HG02642 (cell line): ENCODE measurements at regions not wholly inside any gene's neighbourhood (a gene's known extent, or its start where the extent isn't known, plus 50 kb on each side); places are given as distances from the start of the nearest gene placed in this dataset.
"Not testable (repeated sequence)": the region's sequence is repeated elsewhere in the genome, so short reads cannot be mapped to it uniquely, and the experiment has no call there.

Experiments
- ATAC-seq: cut with Tn5 transposase; IDR thresholded peaks from one replicate; pipeline ENCODE4 v1.9.1; 2021; ENCODE audit warnings: mild to moderate bottlenecking; ENCODE audit not compliant: unreplicated experiment, poor library complexity

DNA sequence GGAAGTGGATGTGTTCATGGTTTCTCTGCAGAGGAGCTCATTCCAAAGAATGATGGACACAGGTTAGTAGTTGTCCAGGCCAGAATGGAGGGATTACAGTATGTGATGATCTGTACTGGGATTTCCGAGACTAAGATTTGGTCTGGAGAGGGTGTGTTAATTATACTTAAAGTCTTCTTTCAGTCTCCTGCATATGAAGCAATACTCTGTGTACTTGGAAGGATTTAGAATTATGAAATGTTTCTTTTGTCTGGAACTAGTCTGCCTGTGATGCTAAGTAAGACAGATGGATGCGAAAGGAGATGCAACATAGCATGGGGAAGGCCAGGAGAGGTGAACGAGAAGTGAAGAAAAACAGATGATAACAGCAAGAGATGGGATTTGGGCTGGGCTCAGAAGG lies 305.1 kb upstream of the LYZL1 start:
- ATAC-seq: no peak

DNA sequence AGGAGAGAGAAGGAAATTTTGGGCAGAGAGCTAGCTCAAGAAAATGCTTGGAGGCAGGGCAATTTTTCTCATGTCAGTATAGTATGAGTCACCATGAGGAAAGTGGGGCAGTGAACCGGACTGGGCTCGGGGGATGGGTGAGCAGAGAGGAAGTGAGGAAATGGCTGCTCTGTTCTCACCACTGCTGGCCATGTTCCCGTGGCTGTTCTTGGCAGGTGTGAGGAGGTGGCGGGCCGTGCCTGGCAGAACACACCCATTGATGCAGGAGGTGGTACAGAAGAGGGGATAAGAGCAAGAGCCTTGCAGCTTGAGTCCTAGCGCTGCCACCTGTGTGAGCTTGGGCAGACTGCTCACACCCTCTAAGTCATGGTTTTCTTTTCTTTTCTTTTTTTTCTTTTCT lies 304.4 kb upstream of the LYZL1 start:
- peak; percentile 66 for ATAC-seq

DNA sequence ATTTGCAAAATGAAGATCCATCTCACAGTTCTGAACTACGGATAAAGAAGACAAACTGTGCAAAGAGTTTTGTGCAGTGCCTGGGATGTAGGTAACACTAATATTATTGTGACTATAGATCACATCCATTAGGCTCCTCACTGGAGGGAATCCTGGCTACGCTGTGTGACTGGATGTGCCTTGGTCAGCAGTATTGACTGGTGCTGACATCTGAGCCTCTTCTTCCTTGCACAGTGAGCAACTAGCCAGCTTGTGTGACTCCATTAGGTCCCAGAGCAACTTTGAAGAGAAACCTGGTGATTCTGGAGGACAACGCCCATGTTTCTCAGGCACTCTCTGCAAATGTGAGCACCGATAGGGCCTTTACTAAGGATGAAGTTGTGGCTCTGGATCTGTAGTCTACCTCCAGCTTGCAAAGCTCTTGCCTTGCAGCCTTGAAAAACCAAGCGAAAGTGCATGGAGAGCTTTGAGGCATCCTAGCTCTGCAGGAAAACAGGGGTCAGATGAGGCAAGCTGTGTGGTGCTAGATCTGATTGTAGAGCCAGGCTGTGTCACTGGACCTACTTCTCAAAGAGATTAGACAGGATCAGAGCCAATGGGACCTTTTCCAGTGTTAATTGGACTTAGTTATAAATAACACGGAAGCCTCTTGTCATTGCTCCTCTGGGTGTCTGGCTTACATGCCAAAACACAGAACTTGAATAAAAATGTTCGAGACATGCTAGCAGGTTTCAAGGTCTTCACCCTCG lies 303.6 kb upstream of the LYZL1 start:
- ATAC-seq: no peak

DNA sequence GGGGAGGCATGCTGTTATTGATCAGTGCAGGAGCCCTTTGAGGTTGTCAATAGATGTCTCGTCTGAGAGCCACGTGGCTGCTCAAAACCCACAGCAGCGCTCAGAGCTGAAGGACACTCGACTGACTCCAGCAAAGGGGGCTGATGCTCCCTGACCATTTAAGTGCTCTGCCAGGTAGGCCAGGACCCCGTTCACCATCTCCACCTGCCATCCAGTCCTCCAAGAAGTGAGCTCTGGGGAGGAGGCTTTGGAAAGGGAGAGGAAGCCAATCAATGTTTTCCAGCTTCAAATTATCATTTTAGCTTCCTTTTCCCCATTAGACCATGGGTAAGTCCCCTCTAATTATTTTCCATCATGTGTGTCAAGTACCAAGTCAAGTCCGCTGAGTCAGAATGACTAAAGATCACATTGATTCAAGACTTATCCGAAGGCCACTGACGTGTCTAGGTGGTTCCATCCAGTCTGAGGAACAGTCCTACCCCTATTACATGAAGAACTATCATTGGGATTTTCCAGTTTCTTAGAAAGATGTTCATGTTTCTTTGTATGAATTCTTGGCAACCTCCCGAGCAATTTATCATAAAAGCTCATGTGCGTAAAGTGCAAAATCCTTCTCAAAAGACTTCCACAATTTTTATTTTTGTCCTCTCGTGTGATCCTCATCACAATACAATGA lies 302.6 kb upstream of the LYZL1 start:
- ATAC-seq: no peak

DNA sequence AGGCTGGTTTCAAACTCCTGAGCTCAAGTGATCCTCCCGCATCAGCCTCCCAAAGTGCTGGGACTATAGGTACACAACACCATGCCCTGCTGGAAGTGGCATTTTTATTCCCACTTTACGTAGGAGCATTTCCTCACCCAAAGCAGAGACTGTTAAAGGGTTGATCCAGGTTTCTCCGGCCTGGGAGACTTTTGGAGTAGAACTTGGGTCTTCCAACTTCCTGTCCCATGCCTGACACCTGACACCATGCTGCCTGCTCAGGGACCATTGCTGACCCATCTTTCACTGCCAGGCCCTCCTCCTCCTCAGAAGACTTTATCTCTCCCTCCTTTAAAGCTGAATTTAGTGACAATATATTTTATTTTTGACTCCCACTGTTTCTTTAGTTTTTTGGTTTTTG lies 302.0 kb upstream of the LYZL1 start:
- no peak for ATAC-seq

DNA sequence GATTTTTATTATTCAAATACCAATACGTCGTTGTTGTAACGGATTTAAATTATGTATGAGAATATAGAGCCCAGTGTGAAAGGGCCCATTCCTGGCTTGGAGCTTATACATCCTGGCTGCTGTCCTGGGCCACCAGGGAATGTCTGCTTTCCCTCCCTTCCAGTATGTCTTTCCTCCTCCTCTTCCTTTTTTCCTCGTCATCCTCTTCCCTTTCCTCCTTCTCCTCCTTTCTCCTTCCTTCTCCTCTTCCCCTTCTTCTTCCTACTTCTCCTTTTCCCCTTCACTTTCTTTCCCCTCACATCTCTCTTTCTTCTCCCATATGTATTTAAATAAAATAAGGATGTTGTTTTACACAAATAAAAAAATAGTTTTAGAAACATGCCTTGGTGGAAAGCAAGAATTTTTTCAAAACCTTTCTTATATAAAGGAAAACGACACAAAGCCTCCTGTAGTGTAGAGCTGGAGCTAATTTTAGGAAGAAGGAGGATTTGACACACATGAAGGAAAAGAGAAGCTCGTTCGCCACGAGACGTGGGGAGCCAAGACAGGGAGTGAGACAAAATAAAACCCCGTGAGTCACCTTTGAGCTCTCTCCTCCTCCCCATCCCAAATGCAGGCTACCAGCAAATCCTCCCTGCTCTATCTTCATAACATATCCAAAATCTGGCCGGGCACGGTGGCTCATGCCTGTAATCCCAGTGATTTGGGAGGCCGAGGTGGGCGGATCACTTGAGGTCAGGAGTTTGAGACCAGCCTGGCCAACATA lies 301.1 kb upstream of the LYZL1 start:
- no peak for ATAC-seq

DNA sequence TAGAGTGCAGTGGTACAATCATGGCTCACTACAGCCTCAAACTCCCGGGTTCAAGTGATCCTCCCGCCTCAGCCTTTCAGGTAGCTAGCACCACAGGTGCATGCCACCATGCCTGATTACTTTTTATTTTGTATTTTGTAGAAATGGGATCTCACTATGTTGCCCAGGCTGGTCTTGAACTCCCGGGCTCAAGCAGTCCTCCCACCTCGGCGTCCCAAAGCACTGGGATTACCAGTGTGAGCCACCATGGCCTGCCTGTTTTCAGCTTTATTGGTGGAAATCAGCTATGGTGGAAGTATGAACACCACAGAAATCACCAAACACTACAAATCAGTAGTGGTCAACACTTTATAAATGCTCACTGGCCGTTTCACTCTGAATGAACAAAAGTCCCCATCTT lies 299.9 kb upstream of the LYZL1 start:
- ATAC-seq: no peak

DNA sequence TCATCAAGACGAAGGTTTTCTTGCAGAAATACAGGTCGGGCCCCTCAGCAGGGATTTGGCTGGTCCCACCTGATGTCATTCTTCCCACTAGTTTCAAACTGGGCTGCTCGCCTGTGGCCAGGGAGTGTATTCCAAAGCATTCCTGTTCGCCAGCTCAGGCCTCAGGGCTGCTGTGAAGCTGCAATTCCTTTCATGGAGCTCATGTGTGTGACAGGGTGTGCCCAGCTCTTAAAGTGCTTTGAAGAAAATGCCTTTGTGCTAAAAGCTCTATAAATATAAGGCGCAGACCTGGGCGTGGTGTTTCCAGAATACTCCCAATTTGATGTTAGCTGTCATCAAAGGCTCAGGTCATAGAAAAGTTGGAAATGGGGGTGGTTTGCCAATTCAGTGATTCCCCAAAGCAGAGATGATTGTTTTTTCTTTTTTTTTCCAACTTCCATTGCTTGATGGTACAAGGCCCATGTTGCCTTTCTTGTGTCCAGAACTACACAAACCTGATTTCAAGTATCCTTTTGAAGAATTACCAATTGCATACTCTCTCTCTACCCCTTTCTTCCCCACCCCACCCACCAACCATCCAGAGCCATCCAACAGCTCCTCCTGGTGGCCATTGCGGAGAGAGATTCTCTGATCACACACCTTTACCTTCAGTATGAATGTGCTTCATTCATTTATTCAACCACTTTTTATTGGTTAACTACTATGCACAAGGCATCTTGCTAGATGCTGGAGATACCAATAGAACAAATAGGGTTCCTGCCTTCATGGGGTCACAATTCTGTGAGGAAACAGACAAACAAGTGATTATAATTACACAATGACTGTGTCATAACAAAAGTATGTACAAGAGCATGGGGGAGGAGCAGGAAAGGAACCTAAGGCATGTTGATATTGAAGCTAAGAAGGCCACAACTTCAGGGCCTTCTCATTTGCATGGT lies 297.3 kb upstream of the LYZL1 start:
- peak; percentile 54 for ATAC-seq

DNA sequence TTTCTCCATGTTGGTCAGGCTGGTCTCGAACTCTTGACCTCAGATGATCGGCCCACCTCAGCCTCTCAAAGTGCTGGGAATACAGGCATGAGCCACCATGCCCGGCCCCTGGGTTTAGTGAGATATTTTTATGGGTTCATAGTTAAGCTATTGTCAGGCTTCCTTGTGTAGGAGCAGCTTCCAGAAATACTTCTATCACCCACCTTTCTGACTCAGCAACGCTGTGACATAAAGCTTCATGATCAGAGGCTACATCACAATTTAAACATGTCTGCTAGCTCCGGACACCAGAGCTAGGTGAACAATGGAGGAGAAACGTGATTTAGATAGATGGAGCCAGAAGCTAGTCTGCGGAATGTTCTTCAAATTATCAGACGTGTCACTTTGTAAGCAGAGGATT lies 295.8 kb upstream of the LYZL1 start:
- ATAC-seq: no peak

DNA sequence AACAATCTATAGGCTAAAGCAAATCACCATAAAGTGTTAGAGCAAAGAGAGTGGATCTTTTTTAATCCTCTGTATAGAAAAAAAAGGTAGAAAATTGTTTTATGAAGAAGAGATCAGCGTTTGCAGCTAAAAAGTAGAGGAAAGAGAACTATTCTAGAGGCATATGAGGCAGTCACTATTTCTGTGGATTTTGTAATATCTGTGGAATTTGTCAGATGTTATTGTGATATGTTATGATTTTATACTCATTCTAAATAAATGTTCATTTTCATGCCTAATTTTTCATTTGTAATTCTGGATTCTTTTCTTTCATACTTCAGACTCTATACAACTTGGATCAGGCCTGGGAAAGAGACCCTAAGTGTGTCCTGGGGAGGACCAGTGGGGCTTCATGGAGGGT lies 295.0 kb upstream of the LYZL1 start:
- ATAC-seq: no peak

DNA sequence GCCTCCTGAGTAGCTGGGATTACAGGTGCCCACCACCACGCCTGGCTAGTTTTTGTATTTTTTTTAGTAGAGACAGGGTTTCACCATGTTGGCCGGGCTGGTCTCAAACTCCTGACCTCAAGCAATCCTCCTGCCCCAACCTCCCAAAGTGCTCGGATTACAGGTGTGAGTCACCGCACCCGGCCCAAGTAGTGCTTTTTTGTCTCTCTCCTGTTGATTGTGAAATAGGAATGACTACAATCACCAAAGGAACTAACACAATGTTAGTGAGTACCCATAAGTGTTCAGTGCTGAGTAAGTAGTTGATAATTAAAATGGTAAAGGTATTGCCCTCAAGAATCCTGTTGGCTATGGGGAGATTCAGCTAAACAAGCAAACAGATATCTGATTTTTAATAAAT lies 294.1 kb upstream of the LYZL1 start:
- ATAC-seq: not testable (repeated sequence)

DNA sequence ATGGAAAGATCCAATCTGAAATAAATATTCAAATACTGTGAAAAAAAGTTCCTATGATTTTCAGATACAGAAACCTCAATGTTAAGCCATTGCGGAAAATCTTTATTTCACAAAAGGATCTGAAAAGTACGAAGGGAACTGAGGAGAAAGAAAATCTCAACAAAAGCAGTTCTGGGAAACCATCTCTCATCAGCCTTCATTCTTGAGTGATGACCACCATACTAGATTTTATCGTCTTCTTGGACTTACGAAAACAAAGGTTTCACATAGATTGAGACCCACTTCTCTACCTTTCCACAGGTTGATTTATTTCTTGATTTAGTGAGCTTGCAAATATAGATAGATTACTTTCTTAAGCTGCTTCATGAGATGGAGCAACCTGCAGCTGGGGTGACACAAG lies 293.4 kb upstream of the LYZL1 start:
- ATAC-seq: no peak

DNA sequence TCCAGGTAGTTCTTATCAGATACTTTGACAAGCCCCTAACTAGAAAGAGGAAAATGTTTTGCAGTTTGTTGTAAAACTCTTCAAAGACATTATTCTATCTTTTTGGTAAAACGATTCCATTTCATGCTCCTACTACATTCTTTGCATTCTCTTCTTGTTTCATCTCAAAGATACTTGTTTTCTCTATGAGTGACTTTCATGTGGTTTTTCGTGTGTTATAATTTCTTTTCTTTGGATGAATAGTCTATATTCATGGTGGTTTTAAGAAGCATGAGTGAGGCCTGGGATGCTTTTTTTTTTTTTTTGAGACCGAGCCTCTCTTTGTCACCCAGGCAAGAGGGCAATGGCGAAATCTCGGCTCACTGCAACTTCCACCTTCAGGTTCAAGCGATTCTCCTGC lies 292.5 kb upstream of the LYZL1 start:
- ATAC-seq: no peak

DNA sequence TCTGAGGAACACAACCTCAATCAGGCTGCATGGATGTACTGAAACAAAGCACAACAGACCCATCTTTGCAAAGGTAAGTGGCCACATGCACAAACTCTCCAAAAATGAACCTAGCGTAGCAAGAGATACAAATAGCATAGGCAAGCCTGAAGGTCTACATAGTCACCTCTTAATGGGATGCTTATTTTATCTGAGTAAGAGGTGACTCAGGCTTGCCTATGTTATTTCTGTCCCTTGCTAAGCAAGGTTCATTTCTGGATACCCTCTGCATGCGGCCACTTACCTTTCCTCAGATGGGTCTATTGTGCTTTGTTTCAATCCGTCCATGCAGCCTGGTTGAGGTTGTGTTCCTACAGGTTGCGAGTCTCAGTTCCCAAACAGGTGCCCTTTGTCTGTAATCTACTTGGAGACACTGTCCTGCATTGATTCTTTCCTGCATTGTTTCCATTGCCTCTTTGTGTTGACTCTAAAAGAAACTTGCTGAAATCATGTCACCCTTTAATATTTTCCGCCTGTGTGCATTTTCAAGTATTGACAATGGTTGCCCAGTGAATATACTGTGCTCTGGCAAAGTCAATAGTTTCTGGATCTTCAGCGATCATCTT lies 291.8 kb upstream of the LYZL1 start:
- ATAC-seq: no peak

DNA sequence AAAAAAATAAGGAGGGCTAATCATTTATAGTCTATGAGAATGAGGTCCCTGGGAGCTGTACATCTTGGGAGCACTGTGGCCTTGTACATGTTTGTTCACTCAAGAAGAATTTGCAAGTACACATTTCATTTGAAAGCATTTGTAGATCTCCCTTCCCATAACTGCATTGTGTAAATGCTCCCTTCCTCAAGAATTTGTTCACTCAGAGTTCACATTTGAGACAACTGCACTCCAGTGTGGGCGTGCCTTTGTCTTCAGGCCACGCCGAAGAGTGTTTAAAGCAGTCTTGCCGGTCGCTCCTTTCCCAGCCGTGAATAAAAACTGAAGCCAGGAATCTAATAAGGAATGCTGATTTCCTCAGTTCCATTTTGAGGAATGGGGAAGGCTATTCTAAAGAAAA lies 291.1 kb upstream of the LYZL1 start:
- ATAC-seq: no peak

DNA sequence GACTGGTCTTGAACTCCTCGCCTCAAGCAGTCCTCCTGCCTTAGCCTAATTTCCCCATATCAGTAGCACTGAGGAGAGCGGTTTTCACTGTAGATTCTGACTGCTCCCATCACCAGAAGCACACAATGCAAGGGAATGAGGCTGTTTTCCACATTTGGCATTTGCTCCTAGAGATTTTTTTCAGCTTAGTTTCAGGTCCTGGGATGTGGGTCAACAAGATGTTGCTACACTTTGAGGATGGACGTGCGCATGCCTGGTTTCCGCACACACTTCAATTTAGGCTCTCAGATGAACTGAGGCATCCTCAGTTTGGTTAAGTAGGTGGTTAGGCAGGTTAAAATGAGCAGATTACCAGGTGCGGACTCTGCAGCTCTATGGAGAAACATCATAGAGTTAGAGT lies 287.1 kb upstream of the LYZL1 start:
- ATAC-seq: no peak

DNA sequence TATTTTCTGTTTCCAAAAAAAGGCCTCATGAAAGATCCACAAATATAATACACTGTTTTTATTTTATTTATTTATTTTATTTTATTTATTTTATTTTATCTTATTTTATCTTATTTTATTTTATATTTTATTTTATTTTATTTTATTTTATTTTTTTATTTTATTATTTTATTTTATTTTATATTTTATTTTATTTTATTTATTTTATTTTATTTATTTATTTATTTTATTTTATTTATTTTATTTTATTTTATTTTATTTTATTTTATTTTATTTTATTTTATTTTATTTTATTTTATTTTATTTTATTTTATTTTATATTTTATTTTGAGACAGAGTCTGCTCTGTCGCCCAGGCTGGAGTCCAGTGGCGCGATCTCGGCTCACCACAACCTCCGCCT lies 285.9 kb upstream of the LYZL1 start:
- ATAC-seq: not testable (repeated sequence)

DNA sequence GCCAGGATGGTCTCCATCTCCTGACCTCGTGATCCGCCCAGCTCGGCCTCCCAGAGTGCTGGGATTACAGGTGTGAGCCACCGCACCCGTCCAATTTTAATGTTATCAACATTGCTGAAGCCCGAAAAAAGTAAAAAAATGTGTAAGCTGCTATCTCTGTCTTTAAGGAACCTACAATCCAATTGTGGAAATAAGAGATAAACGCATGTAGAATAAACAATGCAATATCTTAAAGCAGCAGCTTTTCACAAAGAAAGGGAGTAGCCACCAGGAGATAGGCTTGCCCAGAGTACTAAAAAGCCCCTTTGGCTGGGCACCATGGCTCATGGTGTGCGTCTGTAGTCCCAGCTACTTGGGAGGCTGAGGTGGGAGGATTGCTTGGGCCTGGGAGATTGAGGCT lies 282.9 kb upstream of the LYZL1 start:
- no peak for ATAC-seq

DNA sequence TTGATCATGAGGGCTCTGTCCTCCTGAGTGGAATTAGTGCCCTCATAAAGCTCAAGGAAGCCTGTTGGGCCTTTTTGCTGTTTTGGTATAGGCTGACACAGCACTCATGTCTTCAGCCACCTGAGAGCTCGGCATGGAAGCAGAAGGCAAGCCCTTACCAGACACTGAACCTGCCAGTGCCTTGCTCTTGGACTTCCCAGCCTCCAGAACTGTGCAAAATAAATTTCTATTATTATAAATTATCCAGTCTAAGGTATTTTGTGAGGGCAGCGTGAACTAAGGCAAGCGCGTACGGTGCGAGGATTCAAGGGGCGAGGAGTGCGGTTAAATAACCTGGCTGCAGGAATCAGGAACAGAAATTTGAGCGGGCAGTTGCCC lies 281.5 kb upstream of the LYZL1 start:
- no peak for ATAC-seq
